CD14-positive monocyte (primary cell): ENCODE measurements at regions not wholly inside any gene's neighbourhood (a gene's known extent, or its start where the extent isn't known, plus 50 kb on each side); places are given as distances from the start of the nearest gene placed in this dataset.
"Not testable (repeated sequence)": the region's sequence is repeated elsewhere in the genome, so short reads cannot be mapped to it uniquely, and the experiment has no call there.

Source experiments
- DNase-seq, 3 donors: peaks; one replicate each; pipeline ENCODE4 v3.0.0-alpha.2; 2011 to 2022
- H2AFZ ChIP-seq: 2 replicates; pipeline ENCODE4 v1.6.0; 2012; ENCODE audit warnings: mild to moderate bottlenecking, low read depth, low read length, inconsistent platforms; ENCODE audit not compliant: insufficient read depth, poor library complexity, severe bottlenecking
- H3K27ac ChIP-seq, 2 donors: 1 replicate in 1 of 2; 2 replicates in 1 of 2; pipeline ENCODE4 v1.5.1; 2012 to 2013; ENCODE audit warnings: low read length in 2 of 2, control low read depth in 1 of 2, inconsistent platforms in 1 of 2, low read depth in 1 of 2, mild to moderate bottlenecking in 1 of 2
- H3K27me3 ChIP-seq, 2 donors: one replicate each; pipeline versions ENCODE4 v1.6.0 to v1.6.1; 2011 to 2013; ENCODE audit warnings: low read length in 2 of 2; ENCODE audit not compliant: control insufficient read depth in 2 of 2, insufficient read depth in 2 of 2
- H3K36me3 ChIP-seq, 2 donors: replicated peaks in 1 of 2; 1 replicate in 1 of 2; 2 replicates in 1 of 2; pipeline versions ENCODE4 v1.5.1 to v1.6.1; 2012 to 2013; ENCODE audit warnings: low read length in 2 of 2, control low read depth in 1 of 2, inconsistent platforms in 1 of 2, mild to moderate bottlenecking in 1 of 2; ENCODE audit not compliant: insufficient read depth in 2 of 2, control insufficient read depth in 1 of 2
- H3K4me1 ChIP-seq, 2 donors: 1 replicate in 1 of 2; 2 replicates in 1 of 2; pipeline versions ENCODE4 v1.5.1 to v1.6.1; 2012 to 2013; ENCODE audit warnings: low read length in 2 of 2, control low read depth in 1 of 2, inconsistent platforms in 1 of 2, mild to moderate bottlenecking in 1 of 2, moderate library complexity in 1 of 2; ENCODE audit not compliant: insufficient read depth in 2 of 2, control insufficient read depth in 1 of 2
- H3K4me2 ChIP-seq: replicated peaks from 2 replicates; pipeline ENCODE3; 2012; ENCODE audit warnings: low read length, moderate library complexity, mild to moderate bottlenecking; ENCODE audit not compliant: poor library complexity, severe bottlenecking; ENCODE audit errors: extremely low read depth
- H3K4me3 ChIP-seq, 3 experiments: fragments of 200-600 bp in 1 of 3; sonication (generic) in 1 of 3; replicated peaks in 1 of 3; 1 replicate in 2 of 3; 2 replicates in 1 of 3; pipeline ENCODE4 v1.5.1; 2011 to 2013; ENCODE audit warnings: low read length in 3 of 3, mild to moderate bottlenecking in 3 of 3, control low read depth in 2 of 3, low read depth in 2 of 3, inconsistent platforms in 1 of 3, moderate library complexity in 1 of 3
- H3K79me2 ChIP-seq: 2 replicates; pipeline ENCODE4 v1.6.0; 2012; ENCODE audit warnings: mild to moderate bottlenecking, control low read depth, inconsistent platforms, low read length, moderate library complexity; ENCODE audit not compliant: insufficient read depth
- H3K9ac ChIP-seq: 2 replicates; pipeline ENCODE4 v1.6.0; 2017; ENCODE audit warnings: low read length, mild to moderate bottlenecking; ENCODE audit not compliant: insufficient read depth, poor library complexity, severe bottlenecking
- H3K9me3 ChIP-seq, 2 donors: replicated peaks in 1 of 2; 1 replicate in 1 of 2; 2 replicates in 1 of 2; pipeline versions ENCODE4 v1.5.1 to v1.6.1; 2012 to 2013; ENCODE audit warnings: low read length in 2 of 2, control low read depth in 1 of 2; ENCODE audit not compliant: control insufficient read depth in 1 of 2, insufficient read depth in 1 of 2
- H4K20me1 ChIP-seq: 2 replicates; pipeline ENCODE4 v1.6.0; 2012; ENCODE audit warnings: mild to moderate bottlenecking, low read length, control low read depth, moderate library complexity; ENCODE audit not compliant: insufficient read depth
- H3K27ac Mint-ChIP-seq, 7 donors: one replicate each; pipeline ENCODE4 v1.8.0; 2020; ENCODE audit warnings: mild to moderate bottlenecking in 7 of 7, mixed read lengths in 7 of 7, moderate library complexity in 6 of 7, inconsistent platforms in 2 of 7
- H3K27me3 Mint-ChIP-seq, 3 donors: one replicate each; pipeline ENCODE4 v1.8.0; 2021 to 2022; ENCODE audit warnings: low read depth in 3 of 3, mild to moderate bottlenecking in 3 of 3, mixed read lengths in 3 of 3, moderate library complexity in 3 of 3, inconsistent platforms in 1 of 3
- H3K36me3 Mint-ChIP-seq, 2 donors: one replicate each; pipeline ENCODE4 v1.8.0; 2020; ENCODE audit warnings: mixed read lengths in 2 of 2, inconsistent platforms in 1 of 2, mild to moderate bottlenecking in 1 of 2
- H3K4me1 Mint-ChIP-seq: one replicate; pipeline ENCODE4 v1.8.0; 2020; ENCODE audit warnings: mild to moderate bottlenecking, mixed read lengths
- H3K4me3 Mint-ChIP-seq, 2 donors: one replicate each; pipeline ENCODE4 v1.8.0; 2020; ENCODE audit warnings: mild to moderate bottlenecking in 2 of 2, mixed read lengths in 2 of 2, moderate library complexity in 1 of 2
- H3K9me3 Mint-ChIP-seq, 7 donors: one replicate each; pipeline ENCODE4 v1.8.0; 2020 to 2022; ENCODE audit warnings: mixed read lengths in 7 of 7, mild to moderate bottlenecking in 6 of 7, moderate library complexity in 6 of 7, inconsistent platforms in 2 of 7
- WGBS: methylation state at CpG from one replicate; pipeline ENCODE4 v1.1.5; 2013; ENCODE audit warnings: missing lambda C conversion rate; ENCODE audit not compliant: insufficient coverage; 5-methylcytosine and 5-hydroxymethylcytosine counted together
- intact Hi-C, 2 donors: fragments of 100-400 bp; cut with micrococcal nuclease; formaldehyde crosslinking; loops; one replicate each; pipeline versions ENCODE4 v1.15.0 to v1.15.1; 2023
- TF ChIP-seq, protein P1 (sequence below): fragments of 200-600 bp; IDR thresholded peaks from one replicate; pipeline ENCODE4 v1.8.0; 2022; ENCODE audit warnings: antibody characterized with exemption, mild to moderate bottlenecking

DNA sequence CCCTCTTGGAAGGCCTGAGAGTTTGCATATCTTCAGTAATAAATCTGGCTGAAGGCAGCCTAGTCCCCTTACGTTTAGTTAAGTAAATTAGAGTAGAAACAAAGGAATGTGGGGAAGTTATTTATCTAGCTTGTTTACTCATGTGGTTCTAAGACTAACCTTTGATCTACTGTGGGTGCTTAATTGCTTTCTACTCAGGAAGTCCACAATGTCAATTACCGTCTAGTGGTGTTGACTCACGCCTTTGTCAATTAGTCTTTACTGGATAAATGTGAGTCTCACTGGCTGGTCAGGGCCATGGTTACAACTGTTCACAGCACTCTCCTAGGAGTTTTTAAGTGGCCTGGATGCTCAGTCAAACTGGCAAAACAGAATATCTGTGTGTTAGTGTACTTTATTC lies 2338.4 kb downstream of the TP53TG3F start:
- H3K36me3 ChIP-seq = no peaks in the 10 kb centered on the region
- H3K79me2 ChIP-seq = no peaks in the 10 kb centered on the region
- intact Hi-C loops = no loop called here
- Mint-ChIP-seq H3K36me3 (no peaks in the 10 kb centered on the region), H3K27me3 (peaks cover 0 to 2% (median 0%) of the 10 kb centered on the region in 3 donors), H3K9me3 (peaks cover 16 to 42% (median 30%) of the 10 kb centered on the region in 7 donors), H3K27ac (no peak overlapping the region), H3K4me3 (no peak overlapping the region), H3K4me1 (no peaks in the 10 kb centered on the region)
- H4K20me1 ChIP-seq = no peaks in the 10 kb centered on the region
- TF ChIP-seq, protein P1, sequence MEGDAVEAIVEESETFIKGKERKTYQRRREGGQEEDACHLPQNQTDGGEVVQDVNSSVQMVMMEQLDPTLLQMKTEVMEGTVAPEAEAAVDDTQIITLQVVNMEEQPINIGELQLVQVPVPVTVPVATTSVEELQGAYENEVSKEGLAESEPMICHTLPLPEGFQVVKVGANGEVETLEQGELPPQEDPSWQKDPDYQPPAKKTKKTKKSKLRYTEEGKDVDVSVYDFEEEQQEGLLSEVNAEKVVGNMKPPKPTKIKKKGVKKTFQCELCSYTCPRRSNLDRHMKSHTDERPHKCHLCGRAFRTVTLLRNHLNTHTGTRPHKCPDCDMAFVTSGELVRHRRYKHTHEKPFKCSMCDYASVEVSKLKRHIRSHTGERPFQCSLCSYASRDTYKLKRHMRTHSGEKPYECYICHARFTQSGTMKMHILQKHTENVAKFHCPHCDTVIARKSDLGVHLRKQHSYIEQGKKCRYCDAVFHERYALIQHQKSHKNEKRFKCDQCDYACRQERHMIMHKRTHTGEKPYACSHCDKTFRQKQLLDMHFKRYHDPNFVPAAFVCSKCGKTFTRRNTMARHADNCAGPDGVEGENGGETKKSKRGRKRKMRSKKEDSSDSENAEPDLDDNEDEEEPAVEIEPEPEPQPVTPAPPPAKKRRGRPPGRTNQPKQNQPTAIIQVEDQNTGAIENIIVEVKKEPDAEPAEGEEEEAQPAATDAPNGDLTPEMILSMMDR = no peak
- no peak overlapping the region for H3K4me2 ChIP-seq
- no peak overlapping the region for H2AFZ ChIP-seq
- H3K9me3 ChIP-seq = peaks cover 45 to 61% of the 10 kb centered on the region in 2 donors
- WGBS = 100% methylated on average over 2 of the region's 3 CpGs
- no peaks in the 10 kb centered on the region for H3K4me1 ChIP-seq
- no peak for DNase-seq
- H3K4me3 ChIP-seq = no peak overlapping the region
- H3K9ac ChIP-seq = no peak overlapping the region
- H3K27me3 ChIP-seq = no peaks in the 10 kb centered on the region
- H3K27ac ChIP-seq = no peak overlapping the region

DNA sequence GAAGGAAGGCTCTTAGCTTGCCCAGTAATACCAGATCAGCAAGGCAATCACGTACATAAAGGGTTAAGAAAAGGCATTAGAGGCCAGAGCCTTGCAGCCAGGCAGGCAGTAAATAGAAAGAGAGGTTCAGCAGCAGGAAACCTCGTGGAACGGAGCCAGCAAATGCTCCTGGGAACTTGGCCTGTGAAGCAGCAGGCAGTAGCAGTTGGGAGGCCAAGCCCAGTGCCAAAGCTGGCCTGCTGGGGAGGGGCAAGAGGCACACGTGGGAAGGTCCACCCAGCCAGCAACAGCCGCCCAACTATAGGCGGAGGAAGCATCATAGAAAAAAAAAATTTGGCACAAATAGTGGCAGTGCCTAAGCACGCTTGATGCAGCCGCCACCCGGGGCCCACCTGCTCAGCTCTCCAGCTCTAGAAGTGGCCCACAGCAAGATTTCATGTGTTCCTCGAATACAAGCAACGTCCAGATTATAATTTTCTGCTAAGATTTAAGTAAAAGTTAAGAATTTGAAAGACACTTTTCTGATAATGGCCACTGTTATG lies 2339.5 kb downstream of the TP53TG3F start:
- no peak overlapping the region for H3K4me3 Mint-ChIP-seq
- Histone ChIP-seq H3K27me3 (no peaks in the 10 kb centered on the region), H4K20me1 (no peaks in the 10 kb centered on the region), H3K27ac (no peak overlapping the region), H3K9me3 (peaks cover 36 to 53% of the 10 kb centered on the region in 2 donors), H3K4me1 (no peaks in the 10 kb centered on the region), H3K36me3 (no peaks in the 10 kb centered on the region), H3K79me2 (no peaks in the 10 kb centered on the region), H3K4me3 (no peak overlapping the region), H2AFZ (no peak overlapping the region), H3K9ac (no peak overlapping the region), H3K4me2 (no peak overlapping the region)
- no peak overlapping the region for H3K27ac Mint-ChIP-seq
- H3K27me3 Mint-ChIP-seq = peaks cover 0 to 2% (median 0%) of the 10 kb centered on the region in 3 donors
- H3K9me3 Mint-ChIP-seq = peaks cover 9 to 30% (median 20%) of the 10 kb centered on the region in 7 donors
- WGBS = 65% methylated on average over 9 of the region's 11 CpGs
- no peaks in the 10 kb centered on the region for H3K36me3 Mint-ChIP-seq
- no peak for DNase-seq
- intact Hi-C loops = no loop called here
- no peaks in the 10 kb centered on the region for H3K4me1 Mint-ChIP-seq
- TF ChIP-seq, protein P1 = no peak

DNA sequence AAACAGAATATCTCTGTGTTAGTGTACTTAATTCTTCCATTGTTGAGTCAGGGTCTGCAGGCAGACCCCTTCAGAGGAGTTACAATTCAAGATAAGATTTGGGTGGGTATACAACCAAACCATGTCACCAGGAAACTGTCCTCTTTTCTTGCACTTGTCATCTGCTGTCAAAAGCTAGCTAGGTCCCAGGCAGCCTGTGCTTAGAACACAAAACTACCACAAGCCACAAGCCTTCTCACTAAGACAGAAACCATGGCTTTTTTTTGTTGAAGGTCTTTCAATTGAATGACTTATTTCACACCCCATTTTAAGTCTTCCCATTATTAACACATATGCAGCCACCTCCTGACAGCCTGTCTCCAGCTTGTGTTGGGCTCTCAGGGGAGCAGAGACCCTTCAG lies 2345.1 kb downstream of the TP53TG3F start:
- H3K27ac Mint-ChIP-seq, H3K36me3 Mint-ChIP-seq, H3K9ac ChIP-seq, H3K27me3 Mint-ChIP-seq, H3K27me3 ChIP-seq, H3K4me3 Mint-ChIP-seq, H3K36me3 ChIP-seq, H3K4me3 ChIP-seq, H4K20me1 ChIP-seq, H3K27ac ChIP-seq, H3K4me2 ChIP-seq, H3K4me1 ChIP-seq, H3K79me2 ChIP-seq, intact Hi-C loops, H3K4me1 Mint-ChIP-seq, H2AFZ ChIP-seq, DNase-seq: not testable (repeated sequence)
- H3K9me3 Mint-ChIP-seq = peaks cover 7 to 19% (median 15%) of the 10 kb centered on the region in 7 donors
- H3K9me3 ChIP-seq = peaks cover 14 to 21% of the 10 kb centered on the region in 2 donors
